H1 (cell line): ENCODE measurements at regions not wholly inside any gene's neighbourhood (a gene's known extent, or its start where the extent isn't known, plus 50 kb on each side); places are given as distances from the start of the nearest gene placed in this dataset.

Experiments used
- CTBP2 ChIP-seq: IDR thresholded peaks from 2 replicates; pipeline ENCODE4 v1.7.0; 2011; ENCODE audit warnings: borderline replicate concordance, mild to moderate bottlenecking, moderate library complexity, mixed read lengths, low read length; ENCODE audit not compliant: insufficient read depth, insufficient read length
- JUN ChIP-seq: IDR thresholded peaks from 2 replicates; pipeline ENCODE4 v1.6.1; 2011; ENCODE audit warnings: low read depth, mild to moderate bottlenecking, improper control_type of control experiment, low read length
- JUND ChIP-seq: IDR thresholded peaks from 2 replicates; pipeline ENCODE4 v1.6.1; 2011; ENCODE audit warnings: mild to moderate bottlenecking, improper control_type of control experiment, low read length
- TAF1 ChIP-seq: IDR thresholded peaks from 2 replicates; pipeline ENCODE4 v1.6.1; 2011; ENCODE audit warnings: mild to moderate bottlenecking, low read depth, low read length
- TF ChIP-seq, protein P1 (sequence below), 3 experiments: IDR thresholded peaks; 1 replicate in 2 of 3; 2 replicates in 1 of 3; pipeline versions ENCODE4 v1.5.1 to v1.6.1; 2011; ENCODE audit warnings: low read length in 3 of 3, mild to moderate bottlenecking in 3 of 3, inconsistent platforms in 2 of 3, low read depth in 1 of 3, moderate library complexity in 1 of 3; ENCODE audit not compliant: insufficient read depth in 1 of 3; ENCODE audit errors: control extremely low read depth in 1 of 3

GRCh38 chr5:38086777-38087176 is 171.6 kb upstream of the EGFLAM start:
- TF ChIP-seq CTBP2 (no peak), JUND (no peak), JUN (no peak), TAF1 (no peak)
- TF ChIP-seq, protein P1, sequence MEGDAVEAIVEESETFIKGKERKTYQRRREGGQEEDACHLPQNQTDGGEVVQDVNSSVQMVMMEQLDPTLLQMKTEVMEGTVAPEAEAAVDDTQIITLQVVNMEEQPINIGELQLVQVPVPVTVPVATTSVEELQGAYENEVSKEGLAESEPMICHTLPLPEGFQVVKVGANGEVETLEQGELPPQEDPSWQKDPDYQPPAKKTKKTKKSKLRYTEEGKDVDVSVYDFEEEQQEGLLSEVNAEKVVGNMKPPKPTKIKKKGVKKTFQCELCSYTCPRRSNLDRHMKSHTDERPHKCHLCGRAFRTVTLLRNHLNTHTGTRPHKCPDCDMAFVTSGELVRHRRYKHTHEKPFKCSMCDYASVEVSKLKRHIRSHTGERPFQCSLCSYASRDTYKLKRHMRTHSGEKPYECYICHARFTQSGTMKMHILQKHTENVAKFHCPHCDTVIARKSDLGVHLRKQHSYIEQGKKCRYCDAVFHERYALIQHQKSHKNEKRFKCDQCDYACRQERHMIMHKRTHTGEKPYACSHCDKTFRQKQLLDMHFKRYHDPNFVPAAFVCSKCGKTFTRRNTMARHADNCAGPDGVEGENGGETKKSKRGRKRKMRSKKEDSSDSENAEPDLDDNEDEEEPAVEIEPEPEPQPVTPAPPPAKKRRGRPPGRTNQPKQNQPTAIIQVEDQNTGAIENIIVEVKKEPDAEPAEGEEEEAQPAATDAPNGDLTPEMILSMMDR (IDR thresholded peaks at IDR 0.05; ENCODE audit: control extremely low read depth in 1 of 3, insufficient read depth in 1 of 3, low read depth in 1 of 3, low read length in 3 of 3), result no peak
